Stimulated activated memory B cell treated with anti-CD40 and anti-IgM and Interleukin-4, amounts not matched to agents 10 μg/mL and 1 μg/mL and 100 μg/mL, for 72 hours (primary cell): ENCODE measurements at regions not wholly inside any gene's neighbourhood (a gene's known extent, or its start where the extent isn't known, plus 50 kb on each side); places are given as distances from the start of the nearest gene placed in this dataset.
"Not testable (repeated sequence)": the region's sequence is repeated elsewhere in the genome, so short reads cannot be mapped to it uniquely, and the experiment has no call there.

Experiments used
- ATAC-seq: fragments of 150-1000 bp; cut with Tn5 transposase; 2 replicates; pipeline ENCODE4 v1.10.0; 2021
- H3K27ac Mint-ChIP-seq: one replicate; pipeline ENCODE4 v1.8.0; 2022; ENCODE audit warnings: mild to moderate bottlenecking, mixed read lengths
- H3K27me3 Mint-ChIP-seq: one replicate; pipeline ENCODE4 v1.8.0; 2022; ENCODE audit warnings: mixed read lengths
- H3K36me3 Mint-ChIP-seq: one replicate; pipeline ENCODE4 v1.8.0; 2022; ENCODE audit warnings: mixed read lengths
- H3K4me1 Mint-ChIP-seq: one replicate; pipeline ENCODE4 v1.8.0; 2022; ENCODE audit warnings: mixed read lengths
- H3K4me3 Mint-ChIP-seq: one replicate; pipeline ENCODE4 v1.8.0; 2022; ENCODE audit warnings: mild to moderate bottlenecking, moderate library complexity, mixed read lengths
- H3K9me3 Mint-ChIP-seq: one replicate; pipeline ENCODE4 v1.8.0; 2022; ENCODE audit warnings: mixed read lengths

- no peaks in the 10 kb centered on the region for H3K36me3 Mint-ChIP-seq
- no peak overlapping the region for H3K27ac Mint-ChIP-seq
- H3K27me3 Mint-ChIP-seq = no peaks in the 10 kb centered on the region
- H3K4me1 Mint-ChIP-seq = no peaks in the 10 kb centered on the region
- H3K9me3 Mint-ChIP-seq = peaks cover 3% of the 10 kb centered on the region
- no peak for ATAC-seq
- no peak overlapping the region for H3K4me3 Mint-ChIP-seq
Measured at GRCh38 chr13:90591927-90592268, 755.6 kb upstream of the MIR17HG start.

GRCh38 chr13:90592943-90593342, 754.5 kb upstream of the MIR17HG start:
- Mint-ChIP-seq H3K36me3 (no peaks in the 10 kb centered on the region), H3K4me1 (no peaks in the 10 kb centered on the region), H3K9me3 (peaks cover 3% of the 10 kb centered on the region), H3K27ac (no peak overlapping the region), H3K27me3 (no peaks in the 10 kb centered on the region), H3K4me3 (no peak overlapping the region)
- ATAC-seq = no peak

- ATAC-seq = no peak
- Mint-ChIP-seq H3K4me1 (no peaks in the 10 kb centered on the region), H3K36me3 (no peaks in the 10 kb centered on the region), H3K27ac (no peak overlapping the region), H3K4me3 (no peak overlapping the region), H3K27me3 (no peaks in the 10 kb centered on the region), H3K9me3 (peaks cover 3% of the 10 kb centered on the region)
Measured at GRCh38 chr13:90594681-90595080, 752.8 kb upstream of the MIR17HG start.

- Mint-ChIP-seq H3K4me1 (no peaks in the 10 kb centered on the region), H3K27ac (no peak overlapping the region), H3K27me3 (no peaks in the 10 kb centered on the region), H3K9me3 (peaks cover 6% of the 10 kb centered on the region), H3K36me3 (no peaks in the 10 kb centered on the region), H3K4me3 (no peak overlapping the region)
- no peak for ATAC-seq
Measured at GRCh38 chr13:90605664-90606063, 741.8 kb upstream of the MIR17HG start.

- not testable (repeated sequence) for ATAC-seq, H3K4me1 Mint-ChIP-seq, H3K4me3 Mint-ChIP-seq, H3K27me3 Mint-ChIP-seq, H3K36me3 Mint-ChIP-seq, H3K9me3 Mint-ChIP-seq, H3K27ac Mint-ChIP-seq
Measured at GRCh38 chr13:90606921-90607320, 740.6 kb upstream of the MIR17HG start.

- H3K36me3 Mint-ChIP-seq = no peaks in the 10 kb centered on the region
- H3K27ac Mint-ChIP-seq = no peak overlapping the region
- no peak for ATAC-seq
- no peak overlapping the region for H3K4me3 Mint-ChIP-seq
- H3K27me3 Mint-ChIP-seq = no peaks in the 10 kb centered on the region
- H3K4me1 Mint-ChIP-seq = no peaks in the 10 kb centered on the region
- peaks cover 9% of the 10 kb centered on the region for H3K9me3 Mint-ChIP-seq
Measured at GRCh38 chr13:90612391-90612790, 735.1 kb upstream of the MIR17HG start.

- no peak for ATAC-seq
- Mint-ChIP-seq H3K9me3 (peaks cover 12% of the 10 kb centered on the region), H3K4me3 (no peak overlapping the region), H3K36me3 (no peaks in the 10 kb centered on the region), H3K27ac (no peak overlapping the region), H3K27me3 (no peaks in the 10 kb centered on the region), H3K4me1 (no peaks in the 10 kb centered on the region)
Measured at GRCh38 chr13:90613076-90613795, 734.3 kb upstream of the MIR17HG start.

GRCh38 chr13:90615236-90615635, 732.3 kb upstream of the MIR17HG start:
- no peaks in the 10 kb centered on the region for H3K4me1 Mint-ChIP-seq
- H3K27ac Mint-ChIP-seq = no peak overlapping the region
- no peaks in the 10 kb centered on the region for H3K36me3 Mint-ChIP-seq
- H3K9me3 Mint-ChIP-seq = peaks cover 12% of the 10 kb centered on the region
- H3K27me3 Mint-ChIP-seq = no peaks in the 10 kb centered on the region
- no peak overlapping the region for H3K4me3 Mint-ChIP-seq
- no peak for ATAC-seq

- Mint-ChIP-seq H3K27ac (no peak overlapping the region), H3K9me3 (peaks cover 12% of the 10 kb centered on the region), H3K27me3 (no peaks in the 10 kb centered on the region), H3K36me3 (no peaks in the 10 kb centered on the region), H3K4me1 (no peaks in the 10 kb centered on the region), H3K4me3 (no peak overlapping the region)
- ATAC-seq = no peak
Measured at GRCh38 chr13:90615767-90616166, 731.7 kb upstream of the MIR17HG start.

- Mint-ChIP-seq H3K36me3 (no peaks in the 10 kb centered on the region), H3K27ac (no peak overlapping the region), H3K4me3 (no peak overlapping the region), H3K9me3 (peaks cover 9% of the 10 kb centered on the region), H3K4me1 (no peaks in the 10 kb centered on the region), H3K27me3 (no peaks in the 10 kb centered on the region)
- no peak for ATAC-seq
Measured at GRCh38 chr13:90618133-90618532, 729.4 kb upstream of the MIR17HG start.

- Mint-ChIP-seq H3K9me3 (peaks cover 9% of the 10 kb centered on the region), H3K27ac (no peak overlapping the region), H3K27me3 (no peaks in the 10 kb centered on the region), H3K4me1 (no peaks in the 10 kb centered on the region), H3K36me3 (no peaks in the 10 kb centered on the region), H3K4me3 (no peak overlapping the region)
- no peak for ATAC-seq
Measured at GRCh38 chr13:90622541-90622940, 724.9 kb upstream of the MIR17HG start.

GRCh38 chr13:90623318-90624011, 724.0 kb upstream of the MIR17HG start:
- ATAC-seq = no peak
- H3K27ac Mint-ChIP-seq = no peak overlapping the region

GRCh38 chr13:90627813-90628212, 719.7 kb upstream of the MIR17HG start:
- H3K4me1 Mint-ChIP-seq = no peaks in the 10 kb centered on the region
- H3K36me3 Mint-ChIP-seq = no peaks in the 10 kb centered on the region
- no peak for ATAC-seq
- peaks cover 2% of the 10 kb centered on the region for H3K9me3 Mint-ChIP-seq
- no peaks in the 10 kb centered on the region for H3K27me3 Mint-ChIP-seq
- H3K4me3 Mint-ChIP-seq = no peak overlapping the region
- H3K27ac Mint-ChIP-seq = no peak overlapping the region

More at GRCh38 chr13:90623318-90624011, 724.0 kb upstream of the MIR17HG start:
- Mint-ChIP-seq H3K36me3 (no peaks in the 10 kb centered on the region), H3K27me3 (no peaks in the 10 kb centered on the region), H3K9me3 (peaks cover under 1% of the 10 kb centered on the region), H3K4me3 (no peak overlapping the region), H3K4me1 (no peaks in the 10 kb centered on the region)

- no peak overlapping the region for H3K4me3 Mint-ChIP-seq
- no peaks in the 10 kb centered on the region for H3K4me1 Mint-ChIP-seq
- no peaks in the 10 kb centered on the region for H3K27me3 Mint-ChIP-seq
- H3K36me3 Mint-ChIP-seq = no peaks in the 10 kb centered on the region
- no peak for ATAC-seq
- H3K27ac Mint-ChIP-seq = no peak overlapping the region
- H3K9me3 Mint-ChIP-seq = peaks cover 2% of the 10 kb centered on the region
Measured at GRCh38 chr13:90628471-90628870, 719.0 kb upstream of the MIR17HG start.

GRCh38 chr13:90630716-90631115, 716.8 kb upstream of the MIR17HG start:
- peaks cover 4% of the 10 kb centered on the region for H3K9me3 Mint-ChIP-seq
- H3K4me1 Mint-ChIP-seq = no peaks in the 10 kb centered on the region
- H3K27ac Mint-ChIP-seq = no peak overlapping the region
- no peak overlapping the region for H3K4me3 Mint-ChIP-seq
- ATAC-seq = no peak
- no peaks in the 10 kb centered on the region for H3K27me3 Mint-ChIP-seq
- no peaks in the 10 kb centered on the region for H3K36me3 Mint-ChIP-seq

GRCh38 chr13:90632184-90632583, 715.3 kb upstream of the MIR17HG start:
- Mint-ChIP-seq H3K36me3 (no peaks in the 10 kb centered on the region), H3K4me3 (no peak overlapping the region), H3K9me3 (peaks cover 4% of the 10 kb centered on the region), H3K27ac (no peak overlapping the region), H3K4me1 (no peaks in the 10 kb centered on the region), H3K27me3 (no peaks in the 10 kb centered on the region)
- ATAC-seq = no peak
